ENCODE measurements at regions not wholly inside any gene's neighbourhood (a gene's known extent, or its start where the extent isn't known, plus 50 kb on each side); places are given as distances from the start of the nearest gene placed in this dataset.

- DNase-seq, result no peak
Measured at GRCh38 chr13:80451641-80452040, 110.7 kb upstream of the SPRY2 start.

- no peak for DNase-seq
Measured at GRCh38 chr13:80450386-80450785, 109.5 kb upstream of the SPRY2 start.

DNA sequence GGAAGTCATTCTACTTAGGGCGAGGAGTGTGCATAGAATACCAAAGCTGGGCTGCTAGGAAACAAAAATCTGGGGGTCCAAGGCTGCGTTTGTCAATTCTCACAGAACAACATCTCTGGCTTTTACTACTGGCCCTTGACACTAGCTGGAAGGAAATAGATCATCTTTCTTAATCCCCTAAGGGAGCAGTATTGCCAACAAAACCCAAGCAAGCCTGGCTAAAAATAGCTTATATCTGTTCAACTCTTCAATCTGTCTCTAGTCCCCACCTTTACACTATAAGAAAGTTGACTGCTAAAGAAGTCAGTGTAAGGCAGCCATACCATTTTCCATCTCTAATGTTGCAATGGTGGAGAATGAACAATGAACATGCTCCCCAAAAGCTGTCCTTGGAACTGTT lies 107.8 kb upstream of the SPRY2 start:
- no peak for DNase-seq

- DNase-seq, result no peak
Measured at GRCh38 chr13:80447747-80448146, 106.8 kb upstream of the SPRY2 start.

GRCh38 chr13:80444240-80445015 lies 103.5 kb upstream of the SPRY2 start:
- DNase-seq, result no peak

- DNase-seq, result no peak
Measured at GRCh38 chr13:80442609-80443008, 101.7 kb upstream of the SPRY2 start.

DNA sequence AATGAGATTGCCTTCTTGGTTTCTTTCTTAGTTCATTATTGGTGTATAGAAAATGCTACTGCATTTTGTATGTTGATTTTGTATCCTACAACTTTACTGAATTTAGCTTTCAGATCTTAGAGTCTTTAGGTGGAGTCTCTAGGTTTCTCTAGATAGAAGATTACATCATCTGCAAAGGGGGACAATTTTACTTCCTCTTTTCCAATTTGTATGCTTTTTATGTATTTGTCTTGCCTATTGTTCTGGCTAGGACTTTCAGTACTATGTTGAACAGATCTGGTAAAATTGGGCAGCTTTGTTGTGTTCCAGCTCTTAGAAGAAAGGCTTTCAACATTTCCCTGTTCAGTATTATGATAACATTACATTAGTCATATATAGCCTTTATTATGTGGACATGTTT lies 101.0 kb upstream of the SPRY2 start:
- no peak for DNase-seq

- no peak for DNase-seq
Measured at GRCh38 chr13:80438521-80438920, 97.6 kb upstream of the SPRY2 start.

- no peak for DNase-seq
Measured at GRCh38 chr13:80437231-80437630, 96.3 kb upstream of the SPRY2 start.

DNA sequence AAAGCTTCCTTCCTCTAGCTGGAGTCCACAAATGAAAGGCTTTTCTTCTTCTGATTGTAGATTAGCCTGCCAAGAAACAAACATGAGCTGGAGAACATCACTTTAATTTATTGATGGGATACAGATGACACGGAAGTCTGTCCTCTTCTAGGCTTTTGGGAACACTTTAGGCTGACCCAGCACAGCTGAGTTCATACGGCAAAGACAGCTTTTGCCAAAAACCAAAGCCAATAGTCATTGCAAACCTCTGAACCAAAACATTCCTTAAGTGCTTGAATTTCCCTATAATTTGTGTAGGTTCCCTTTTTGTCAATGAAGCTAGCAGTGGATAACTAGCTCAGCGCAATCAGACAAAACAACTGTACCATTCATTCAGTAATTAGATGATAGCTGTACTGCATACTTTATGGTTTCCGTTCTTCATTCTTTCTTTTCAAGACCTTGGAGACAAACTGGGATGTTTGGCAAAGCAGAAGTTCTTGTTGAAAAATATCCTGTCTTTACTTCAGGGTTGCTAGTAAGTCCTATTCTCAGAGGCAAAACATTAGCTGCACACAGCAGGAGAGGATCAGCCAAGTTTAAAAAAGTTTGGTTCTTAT lies 95.7 kb upstream of the SPRY2 start:
- DNase-seq, result peak; percentile 17

- DNase-seq, result peak; percentile 74
Measured at GRCh38 chr13:80430561-80430960, 89.6 kb upstream of the SPRY2 start.

DNA sequence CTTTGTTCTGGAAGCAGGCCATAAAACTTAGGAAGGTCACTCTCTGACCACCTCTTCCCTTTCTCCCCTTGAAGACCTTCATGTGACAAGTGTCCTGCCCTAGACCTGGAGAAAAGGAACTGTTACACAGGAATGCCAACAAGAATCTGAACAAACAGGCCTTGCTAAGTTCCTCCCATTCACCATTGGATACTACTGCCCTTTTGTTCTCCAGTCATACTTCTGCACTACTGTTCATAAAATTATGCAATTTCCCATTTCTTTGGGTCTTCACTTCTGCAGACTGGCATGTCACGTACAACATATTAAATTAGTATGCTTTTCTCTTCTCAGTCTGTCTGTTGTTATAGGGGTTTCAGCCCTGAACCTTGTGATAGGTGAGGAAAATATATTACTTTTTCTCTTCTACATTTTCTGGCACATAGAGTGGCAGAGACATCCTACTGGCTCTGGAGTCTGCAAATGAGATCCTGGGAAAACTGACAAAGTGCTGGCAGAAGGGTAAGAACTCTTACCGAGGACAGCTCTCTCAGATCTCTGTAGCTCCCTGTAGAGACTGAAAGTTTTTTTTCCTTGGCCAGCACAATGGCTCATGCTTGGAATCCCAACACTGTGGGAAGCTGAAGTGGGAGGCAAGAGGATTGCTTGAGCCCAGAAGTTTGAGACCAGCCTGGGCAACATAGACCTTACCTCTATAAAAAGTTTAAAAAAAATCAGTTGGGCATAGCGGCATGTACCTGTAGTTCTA lies 87.6 kb upstream of the SPRY2 start:
- DNase-seq, result no peak

GRCh38 chr13:80419416-80419815 lies 78.5 kb upstream of the SPRY2 start:
- no peak for DNase-seq

- DNase-seq, result no peak
Measured at GRCh38 chr13:80413611-80414010, 72.7 kb upstream of the SPRY2 start.

GRCh38 chr13:80408270-80408669 lies 67.3 kb upstream of the SPRY2 start:
- DNase-seq, result no peak

- no peak for DNase-seq
Measured at GRCh38 chr13:80400865-80401426, 60.0 kb upstream of the SPRY2 start.

GRCh38 chr13:80400164-80400864 lies 59.4 kb upstream of the SPRY2 start:
- DNase-seq, result no peak

DNA sequence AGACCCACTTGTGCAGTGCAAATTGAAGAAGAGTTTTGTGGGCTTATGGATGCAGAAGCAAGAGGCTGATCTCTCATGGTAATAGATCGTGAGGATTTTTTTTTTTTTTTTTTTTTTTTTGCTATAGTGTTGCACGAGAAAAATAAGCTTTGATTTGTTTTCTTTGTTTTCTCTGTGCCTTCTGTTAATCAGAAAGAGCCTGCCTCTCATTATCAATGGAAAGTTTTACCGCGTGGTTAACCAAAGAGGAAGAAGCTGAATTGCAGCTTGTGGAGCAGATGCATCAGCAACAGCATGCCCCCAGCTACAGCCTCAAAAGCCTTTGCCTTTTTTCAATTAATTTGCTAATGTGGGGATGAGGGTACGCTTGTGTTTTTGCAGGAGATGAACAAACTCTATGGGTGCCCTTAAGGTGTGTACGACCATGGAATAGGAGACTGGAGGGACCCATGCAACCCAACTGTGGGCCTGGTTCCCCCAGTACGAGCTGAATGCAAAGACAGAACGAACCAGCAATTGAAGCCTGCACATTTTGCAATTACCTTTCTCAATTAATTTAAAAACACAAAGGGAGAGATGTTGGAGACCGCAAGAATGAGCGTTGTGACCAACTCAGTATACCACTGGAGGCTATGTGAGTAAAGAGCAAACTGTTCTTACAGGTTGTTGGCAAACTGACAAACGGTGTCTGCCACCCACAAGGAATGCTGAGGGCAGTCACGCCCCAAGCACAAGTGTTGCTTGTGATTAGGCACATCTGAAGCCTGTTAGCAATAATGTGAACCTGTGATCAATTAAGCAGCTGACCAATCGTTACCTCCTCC lies 58.6 kb upstream of the SPRY2 start:
- no peak for DNase-seq

All from HCEC 1CT (cell line).